Astrocyte of the hippocampus (primary cell): ENCODE measurements at regions not wholly inside any gene's neighbourhood (a gene's known extent, or its start where the extent isn't known, plus 50 kb on each side); places are given as distances from the start of the nearest gene placed in this dataset.

Source experiments
- DNase-seq: peaks from one replicate; pipeline ENCODE4 v3.0.0; 2011; ENCODE audit warnings: low read depth, low spot score

DNA sequence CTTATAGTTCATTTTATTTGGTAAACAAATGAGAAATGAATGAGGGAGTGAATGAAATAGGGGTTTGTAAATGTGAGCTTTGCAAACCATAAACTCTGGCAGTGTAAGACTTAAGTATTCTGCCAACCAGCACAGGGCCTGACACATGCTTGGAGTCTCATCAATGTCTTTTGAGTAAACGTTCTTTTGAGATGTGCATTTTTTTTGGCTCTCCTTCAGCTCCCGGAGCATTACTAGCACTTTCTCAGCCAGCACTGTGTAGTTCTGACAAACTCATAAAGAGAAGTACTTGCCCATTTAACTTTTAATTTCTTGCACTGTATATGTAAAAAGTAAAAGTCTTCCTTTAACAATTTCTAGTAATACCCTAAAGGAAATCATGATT is 245.3 kb downstream of the HS3ST1 start:
- DNase-seq: peak; percentile 8

DNA sequence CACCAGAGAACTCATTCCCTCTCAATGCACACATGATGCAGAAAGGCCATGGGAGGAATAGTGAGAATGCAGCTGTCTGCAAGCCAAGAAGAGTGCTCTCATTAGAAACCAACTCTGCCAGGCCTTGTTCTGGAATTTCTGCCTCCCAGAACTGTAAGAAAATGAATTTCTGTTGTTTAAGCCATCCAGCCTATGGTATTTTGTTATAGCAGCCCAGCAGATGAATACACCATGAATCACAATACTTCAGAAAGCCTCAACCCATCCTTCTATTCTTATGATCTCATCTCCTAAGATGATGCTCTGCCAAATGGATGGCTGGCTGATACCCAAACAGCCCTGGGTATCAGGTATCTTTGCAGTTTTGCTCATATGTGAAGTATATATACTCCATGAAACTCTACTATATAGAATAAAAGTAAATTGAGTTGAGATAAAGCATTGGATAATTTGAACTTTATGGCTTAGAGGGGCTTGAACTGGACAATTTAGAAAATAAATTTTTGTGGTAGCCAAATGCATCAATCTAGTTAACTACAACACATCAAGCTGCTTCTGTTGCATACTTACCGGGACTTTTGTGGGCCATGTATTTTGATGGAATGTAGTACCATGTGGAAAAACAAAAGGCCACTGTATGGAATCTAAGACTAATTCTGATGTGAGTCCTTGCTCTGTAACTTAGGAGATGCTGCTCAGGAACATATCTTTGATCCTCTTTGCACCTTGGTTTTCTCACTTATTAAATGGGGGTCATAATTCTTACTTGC is 245.9 kb downstream of the HS3ST1 start:
- DNase-seq: peak; percentile 69

DNA sequence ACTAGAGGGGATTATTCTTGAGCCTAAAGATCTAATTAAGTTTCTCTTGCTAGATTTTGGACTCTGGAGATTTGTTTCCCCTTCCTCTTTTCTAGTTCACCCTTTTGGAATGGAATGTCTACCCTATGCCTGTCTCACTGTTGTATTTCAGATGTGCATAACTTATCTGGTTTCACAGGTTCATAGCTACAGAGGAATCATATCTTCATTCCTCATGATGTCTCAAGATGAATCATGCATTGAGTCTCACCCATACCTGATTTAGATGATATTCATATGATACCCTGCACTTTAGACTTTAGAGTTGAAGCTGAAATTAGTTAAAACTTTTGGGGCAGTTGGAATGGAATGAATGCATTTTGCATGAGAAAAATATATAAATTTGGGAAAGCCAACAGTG is 246.7 kb downstream of the HS3ST1 start:
- no peak for DNase-seq

DNA sequence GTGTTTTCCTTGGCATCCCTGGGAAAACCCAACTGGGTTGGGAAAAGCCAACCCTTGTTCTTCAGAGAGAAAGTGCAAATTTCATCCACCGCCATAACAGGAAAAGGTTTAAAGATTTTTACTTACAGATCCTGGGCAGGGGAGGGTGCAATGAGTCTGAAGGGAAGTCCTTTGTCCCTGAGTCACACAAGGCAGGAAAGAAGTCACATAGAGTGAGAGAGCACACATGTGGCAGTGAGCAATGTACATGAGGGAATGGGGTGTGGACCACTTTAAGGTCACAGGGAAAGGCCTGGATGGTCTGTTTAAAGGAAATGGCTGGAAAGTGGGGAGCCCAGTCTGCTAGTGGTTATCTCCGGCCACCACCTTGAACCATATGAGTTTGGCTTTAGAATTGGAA is 248.9 kb downstream of the HS3ST1 start:
- DNase-seq: no peak

DNA sequence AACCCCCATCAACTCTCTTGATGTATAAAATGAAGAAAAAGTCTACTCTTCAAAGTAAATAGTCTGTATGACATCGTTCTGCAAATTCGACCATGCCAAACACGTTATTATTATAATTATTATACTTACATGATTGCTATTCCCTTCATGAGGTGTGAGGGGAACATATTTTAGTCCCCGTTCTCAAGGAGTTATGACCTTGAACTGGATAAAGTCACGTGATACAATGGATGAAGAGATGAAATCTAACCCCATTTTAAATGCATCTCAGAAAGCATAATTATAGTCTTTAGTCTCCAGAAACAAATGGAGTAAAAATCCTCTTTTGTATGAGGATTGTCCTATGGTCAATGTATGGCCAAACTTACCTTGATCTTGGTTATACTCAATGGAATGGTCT is 250.3 kb downstream of the HS3ST1 start:
- no peak for DNase-seq

DNA sequence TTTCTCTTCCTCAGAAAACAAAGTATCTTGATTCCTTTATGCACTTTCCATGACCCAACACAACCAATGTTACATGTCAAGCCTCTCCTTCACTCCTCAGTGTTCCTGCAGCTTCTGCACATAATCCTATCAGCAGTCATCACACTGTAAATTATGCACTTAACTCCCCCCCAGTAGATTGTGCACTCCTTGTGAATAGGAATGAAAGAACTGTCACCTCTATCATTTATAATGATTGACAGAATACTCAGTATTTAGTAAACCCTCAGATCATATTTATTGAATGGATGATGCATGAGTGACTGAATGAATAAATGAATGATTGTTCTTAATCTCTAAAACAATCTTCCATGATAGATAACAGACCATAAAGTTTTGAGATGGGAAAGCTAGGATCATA is 253.3 kb downstream of the HS3ST1 start:
- DNase-seq: no peak

DNA sequence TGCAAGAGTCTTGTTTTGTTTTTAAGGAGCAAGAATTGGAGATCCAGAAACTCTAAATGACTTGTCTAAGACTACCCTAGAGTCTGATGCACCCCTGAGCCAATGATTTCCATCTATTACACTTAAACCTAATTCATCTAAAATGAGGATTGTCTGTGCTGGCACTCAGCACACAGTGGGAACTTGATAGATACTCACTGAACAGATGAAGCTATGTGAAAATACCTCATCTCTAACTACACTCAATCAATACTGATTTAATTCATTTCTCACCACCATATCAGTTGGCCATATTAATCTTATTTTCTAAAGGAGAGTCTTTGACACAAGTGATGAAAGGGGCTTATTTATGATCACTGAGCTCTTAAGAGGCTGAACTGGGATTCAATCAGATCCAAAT is 262.1 kb downstream of the HS3ST1 start:
- DNase-seq: no peak

DNA sequence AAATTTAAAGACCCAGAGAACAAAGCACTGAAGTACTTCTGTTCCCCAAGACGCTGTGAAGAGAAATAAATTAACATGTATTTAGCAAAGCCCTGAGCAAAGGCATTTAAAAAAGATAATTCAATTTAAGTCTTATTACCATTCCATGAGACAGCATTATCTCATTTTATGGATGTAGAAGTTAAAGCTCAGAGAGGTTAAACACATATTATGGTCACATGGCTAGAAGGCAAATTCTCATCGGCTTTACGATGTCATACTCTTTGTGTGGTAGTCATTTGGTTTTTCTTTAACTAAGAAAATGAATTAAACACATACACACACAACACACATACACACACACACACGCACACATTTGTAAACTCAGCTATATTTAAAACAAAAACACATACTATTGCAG is 262.7 kb downstream of the HS3ST1 start:
- DNase-seq: no peak

DNA sequence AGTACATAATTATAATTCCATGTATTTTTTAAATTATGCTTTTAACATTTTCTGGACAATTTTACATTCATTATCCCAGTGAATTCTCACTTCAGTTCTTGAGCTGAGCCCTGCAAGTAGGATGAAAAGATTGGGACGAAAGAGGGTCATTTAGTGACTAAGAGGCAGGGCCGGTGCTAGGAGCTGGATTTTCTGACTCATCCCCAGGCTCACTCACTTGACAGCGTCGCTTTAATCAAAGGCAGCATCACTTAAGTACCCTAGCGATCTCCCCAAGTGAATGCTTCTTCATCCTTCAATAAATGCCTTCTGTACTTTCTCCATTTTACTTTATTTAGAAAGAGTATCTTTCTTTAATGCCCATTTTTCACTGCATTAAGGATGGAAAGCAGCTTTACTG is 263.6 kb downstream of the HS3ST1 start:
- DNase-seq: peak; percentile 33

DNA sequence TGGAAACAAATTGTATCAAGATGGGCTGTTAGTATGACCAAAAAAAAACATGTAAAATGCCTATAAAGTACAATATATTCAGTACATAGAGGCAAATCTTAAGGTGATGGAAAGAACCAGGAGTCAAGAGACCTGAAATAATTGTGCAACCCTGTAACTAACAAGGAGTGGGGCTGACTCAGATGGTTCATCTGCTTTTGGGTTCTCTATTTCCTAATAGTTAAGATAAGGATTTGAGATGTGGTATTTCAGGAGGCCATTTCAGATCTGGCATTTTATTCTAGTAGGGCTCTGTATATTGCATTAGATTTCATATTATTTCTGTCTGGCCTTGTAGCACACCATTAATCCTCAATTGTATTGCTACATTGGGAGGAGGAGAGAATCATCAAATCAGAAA is 268.4 kb downstream of the HS3ST1 start:
- DNase-seq: no peak

DNA sequence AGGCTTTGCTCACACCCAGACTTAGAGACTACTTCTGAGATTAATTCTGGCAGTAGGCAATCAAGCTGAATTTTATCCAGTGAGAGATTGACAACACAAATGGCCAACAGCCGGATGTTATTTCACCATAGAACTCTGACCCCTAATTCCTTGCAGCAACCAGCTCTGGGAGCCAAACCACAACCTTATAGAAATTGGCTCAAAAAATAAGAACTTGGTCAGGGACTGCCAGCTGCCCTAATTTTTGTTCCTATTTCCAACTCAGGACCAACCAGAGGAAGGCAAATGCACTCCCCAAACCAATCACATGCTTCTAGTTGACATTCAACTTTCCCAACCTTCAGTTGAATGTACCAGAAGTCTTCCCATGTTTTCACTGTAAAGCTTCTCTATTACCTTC is 269.7 kb downstream of the HS3ST1 start:
- no peak for DNase-seq

DNA sequence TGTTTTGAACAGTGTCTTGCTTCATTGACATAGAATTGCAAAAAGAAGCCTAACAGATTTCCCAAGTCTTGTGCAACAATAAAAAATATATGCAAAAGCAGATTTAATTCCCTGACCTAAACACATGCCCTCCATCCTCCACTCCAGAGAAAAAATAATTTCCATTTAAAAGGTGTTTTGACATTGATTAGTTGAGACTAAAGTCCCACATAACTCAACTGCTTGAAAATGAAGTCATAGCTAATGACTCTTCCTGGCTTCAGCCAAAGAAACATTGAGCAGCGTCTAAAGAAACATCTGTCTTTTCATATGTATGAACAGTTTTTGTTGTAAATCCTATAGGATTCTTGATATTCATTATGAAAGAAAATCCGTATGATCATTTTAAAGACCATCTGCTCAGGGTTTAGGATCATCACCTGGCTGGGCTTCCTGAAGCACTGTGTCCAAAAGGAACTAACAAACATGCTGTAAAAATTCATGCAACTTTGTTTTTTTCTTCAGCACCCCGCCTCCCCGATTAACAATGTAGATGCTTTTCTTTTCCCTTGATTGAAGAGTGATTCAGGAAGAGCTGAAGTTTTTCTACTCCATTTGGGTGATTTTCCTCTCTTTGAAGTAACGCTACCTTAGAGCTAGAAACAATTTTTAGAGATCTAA is 273.4 kb downstream of the HS3ST1 start:
- DNase-seq: no peak

DNA sequence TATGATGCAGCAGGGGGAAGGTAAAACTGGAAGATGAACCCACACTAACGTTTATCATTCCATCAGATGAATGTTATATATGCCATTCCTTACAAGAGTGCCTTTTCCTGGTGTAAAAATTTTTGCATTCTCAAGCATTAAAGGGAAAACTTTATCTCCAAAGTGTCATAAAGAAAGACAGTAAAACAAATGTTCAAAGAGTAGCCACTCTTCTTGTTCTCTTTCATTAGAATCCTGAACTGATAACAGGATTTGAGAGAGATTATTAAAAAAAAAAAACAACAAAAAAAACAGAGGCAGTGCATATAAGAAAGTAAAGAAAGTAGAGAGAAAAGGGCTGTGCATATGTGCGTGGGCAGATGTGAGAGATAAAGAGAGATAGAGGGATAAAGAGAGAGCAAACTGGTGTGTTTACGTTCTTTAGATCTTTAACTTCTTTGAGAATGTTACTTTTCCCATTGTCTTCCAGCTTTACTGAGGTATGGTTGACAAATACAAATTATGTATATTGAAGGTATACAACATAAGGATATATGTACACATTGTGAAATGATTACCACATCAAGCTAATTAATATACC is 275.4 kb downstream of the HS3ST1 start:
- DNase-seq: no peak

DNA sequence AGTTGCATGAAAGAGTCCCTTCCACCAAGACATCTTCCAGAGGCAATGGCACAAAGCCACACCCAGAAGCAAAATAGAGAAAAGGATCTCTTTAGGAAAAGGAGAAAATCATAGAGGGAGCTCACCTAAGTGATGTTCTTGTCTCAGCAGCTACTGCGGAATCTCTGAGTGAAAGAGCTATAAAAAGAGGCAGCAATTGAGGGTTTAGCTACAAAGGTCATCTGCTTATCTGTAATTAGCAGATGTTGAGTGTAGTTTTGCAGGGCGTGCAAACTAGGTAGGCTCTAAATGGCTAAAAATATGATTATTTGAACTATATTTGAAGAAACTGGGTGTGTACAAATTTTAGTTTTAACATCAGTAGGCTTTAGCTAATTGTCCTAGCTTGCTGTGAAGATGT is 276.0 kb downstream of the HS3ST1 start:
- no peak for DNase-seq

DNA sequence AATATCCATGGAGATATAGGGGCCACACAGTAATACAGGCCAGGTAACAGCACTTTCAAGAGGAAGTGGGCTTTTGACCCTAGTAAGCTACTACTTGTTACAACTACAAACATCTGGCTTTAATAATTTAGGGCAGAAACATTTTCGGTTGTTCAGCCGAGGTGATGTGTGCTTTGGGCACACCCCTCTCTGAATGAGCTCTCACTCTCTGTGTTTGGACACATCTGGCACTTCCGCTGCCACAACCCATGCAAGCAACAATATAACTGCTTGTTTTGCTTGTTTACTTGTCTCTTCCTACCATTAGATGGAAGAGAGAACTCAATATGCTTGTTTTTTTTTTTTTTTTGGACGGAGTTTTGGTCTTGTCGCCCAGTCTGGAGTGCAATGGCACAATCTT is 277.2 kb downstream of the HS3ST1 start:
- no peak for DNase-seq

DNA sequence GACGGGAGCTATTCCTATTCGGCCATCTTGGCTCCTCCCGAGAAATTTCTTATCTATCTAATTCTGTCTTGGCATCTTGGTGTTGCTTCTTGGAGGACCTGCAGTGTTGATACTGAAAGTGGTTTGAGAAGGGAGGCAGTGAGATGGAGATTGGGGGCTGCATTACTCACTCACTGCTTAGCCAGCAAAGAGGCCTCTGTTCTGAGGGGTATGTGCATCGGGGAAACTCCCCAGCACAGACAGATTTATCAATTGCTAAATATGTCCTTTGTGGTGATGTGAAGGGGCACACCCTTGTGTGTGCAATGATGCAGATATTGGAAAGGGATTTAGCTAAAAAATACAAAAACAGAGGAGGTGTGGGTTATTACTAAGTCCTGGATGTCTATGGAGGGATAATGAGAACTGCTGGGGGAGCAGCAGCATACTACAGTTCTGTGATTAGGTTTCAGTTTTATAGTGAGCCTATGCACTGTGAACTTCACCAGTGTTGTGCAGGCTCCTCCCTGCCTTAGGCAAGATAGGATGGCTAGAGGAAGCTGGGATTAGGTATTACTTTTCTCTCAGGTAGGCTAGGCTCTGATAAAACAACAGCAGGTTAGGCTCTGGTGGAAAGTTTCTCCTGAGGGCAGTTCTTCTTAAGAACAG is 279.0 kb downstream of the HS3ST1 start:
- no peak for DNase-seq

DNA sequence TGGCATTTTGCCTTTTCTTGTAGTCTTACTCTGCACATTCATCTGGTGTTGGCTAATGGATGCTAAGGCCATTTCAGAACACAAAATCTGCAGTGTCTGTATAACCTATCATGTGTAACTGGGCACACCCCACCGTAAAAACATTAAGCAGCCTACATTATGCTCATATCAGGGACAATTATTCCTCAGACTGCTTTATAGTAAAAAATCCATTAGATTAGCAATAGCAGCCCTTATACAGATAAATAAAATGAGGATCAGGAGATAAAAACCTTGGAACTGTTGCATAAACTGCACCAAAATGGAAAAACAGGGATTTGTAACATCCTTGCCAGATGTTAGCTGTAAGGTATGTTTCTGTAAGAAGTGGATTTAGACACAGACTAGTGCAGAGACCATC is 288.8 kb downstream of the HS3ST1 start:
- no peak for DNase-seq

DNA sequence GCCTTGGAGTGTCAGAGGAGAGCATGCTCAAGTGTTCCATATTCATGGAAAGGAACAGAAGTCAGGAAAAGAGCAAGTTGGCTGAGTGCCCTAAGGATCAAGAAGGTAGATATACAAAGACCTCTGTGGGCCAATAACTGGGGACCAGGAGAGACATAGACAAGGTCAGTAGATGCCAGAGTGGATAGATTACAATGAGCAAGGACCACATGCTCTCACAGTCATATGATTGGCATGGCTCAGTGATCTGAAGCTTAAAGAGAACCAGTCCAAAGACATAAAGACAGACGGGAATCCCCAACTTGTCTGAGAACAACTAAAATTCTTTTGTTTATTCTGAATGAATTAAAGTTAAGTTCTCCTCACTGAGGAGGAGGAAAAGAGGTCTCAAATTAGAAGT is 289.7 kb downstream of the HS3ST1 start:
- DNase-seq: no peak

DNA sequence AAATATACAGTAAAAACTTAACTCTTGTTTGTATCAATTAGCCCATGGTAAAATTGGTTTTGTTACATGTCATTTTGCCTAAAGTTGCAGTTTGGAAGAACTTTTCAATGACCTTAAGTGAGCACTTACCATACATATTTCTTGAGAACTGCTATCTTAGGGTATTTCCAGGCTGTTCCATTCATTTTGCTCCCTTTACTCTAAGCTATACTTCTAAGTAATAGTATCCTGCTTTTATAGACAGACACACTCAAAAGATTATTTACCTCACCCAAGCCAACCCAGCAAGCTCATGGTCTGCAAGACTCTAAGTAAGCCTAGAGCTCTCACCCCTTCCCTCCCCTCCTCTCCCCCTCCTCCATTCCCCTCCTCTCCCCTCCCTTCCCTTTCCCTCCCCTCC is 294.0 kb downstream of the HS3ST1 start:
- no peak for DNase-seq

DNA sequence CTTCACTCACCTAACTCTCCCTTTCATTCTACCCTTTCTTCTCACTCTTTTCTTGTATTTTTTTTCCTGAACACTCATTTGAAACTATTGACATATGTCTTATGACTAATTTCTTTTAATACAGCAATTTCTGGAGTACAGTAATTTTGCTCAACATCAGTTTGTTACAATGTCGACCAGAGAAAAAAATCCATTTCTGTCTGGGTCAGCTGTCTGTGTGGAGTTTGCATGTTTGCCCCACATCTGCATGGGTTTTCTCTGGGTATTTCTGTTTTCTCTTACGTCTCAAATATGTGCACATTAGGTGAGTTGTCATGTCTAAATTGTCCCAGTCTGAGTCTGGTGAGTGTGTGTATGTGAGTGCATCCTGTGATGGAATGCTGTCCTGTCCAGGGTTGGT is 294.8 kb downstream of the HS3ST1 start:
- no peak for DNase-seq

DNA sequence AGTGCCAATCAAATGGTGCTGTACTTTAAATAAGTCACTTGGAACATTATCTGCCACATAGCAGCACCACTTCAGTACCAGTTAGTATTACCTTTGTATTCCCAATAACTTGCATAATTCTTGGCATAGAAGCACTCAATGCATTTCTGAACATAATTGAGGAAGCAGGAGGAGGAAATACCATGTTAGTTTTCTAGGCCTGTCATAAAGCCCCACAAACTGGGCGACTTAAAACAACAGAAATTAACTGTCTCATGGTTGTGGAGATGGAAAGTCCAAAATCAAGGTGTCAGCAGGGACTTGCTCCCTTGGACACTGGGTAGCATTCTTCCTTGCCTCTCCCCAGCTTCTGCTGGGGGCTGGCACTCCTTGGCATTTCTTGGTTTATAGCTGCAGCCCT is 296.2 kb downstream of the HS3ST1 start:
- DNase-seq: no peak

DNA sequence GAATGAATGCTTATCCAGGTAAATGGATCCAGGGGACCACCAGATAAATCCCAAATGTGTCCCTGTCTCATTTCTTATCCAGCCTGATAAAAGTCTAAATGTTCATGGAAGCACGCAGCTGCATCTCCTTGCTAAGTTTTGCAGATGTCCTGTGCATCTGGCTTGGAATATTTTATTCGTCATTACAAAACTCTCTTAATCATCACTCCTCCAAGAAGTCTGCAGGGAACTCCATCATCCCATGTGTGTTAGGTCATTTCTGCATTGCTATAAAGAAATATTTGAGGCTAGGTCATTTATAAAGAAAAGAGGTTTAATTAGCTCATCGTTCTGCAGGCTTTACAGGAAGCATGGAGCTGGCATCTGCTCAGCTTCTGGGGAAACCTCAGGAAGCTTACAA is 297.2 kb downstream of the HS3ST1 start:
- no peak for DNase-seq
